Spleen (tissue), 7 donors: ENCODE measurements at regions not wholly inside any gene's neighbourhood (a gene's known extent, or its start where the extent isn't known, plus 50 kb on each side); places are given as distances from the start of the nearest gene placed in this dataset.

Experiments
- CTCF ChIP-seq, 11 experiments: fragments of 200-600 bp in 7 of 11; fragments of 450-650 bp in 4 of 11; sonication (generic) in 4 of 11; IDR thresholded peaks in 8 of 11; conservative IDR thresholded peaks in 3 of 11; 1 replicate in 7 of 11; 2 replicates in 4 of 11; pipeline versions ENCODE4 v1.4.0 to v1.8.0; 2016 to 2021; ENCODE audit warnings: antibody characterized with exemption in 11 of 11, inconsistent platforms in 4 of 11, mild to moderate bottlenecking in 1 of 11
- POLR2A ChIP-seq, 3 donors: fragments of 450-650 bp; IDR thresholded peaks; one replicate each; pipeline ENCODE4 v1.5.1; 2017; ENCODE audit warnings: antibody characterized with exemption in 3 of 3, mild to moderate bottlenecking in 1 of 3
- POLR2AphosphoS5 ChIP-seq, 3 donors: sonication (generic); formaldehyde crosslinking; IDR thresholded peaks; one replicate each; pipeline ENCODE4 v1.5.1; 2017; ENCODE audit warnings: antibody characterized with exemption in 3 of 3
- donor health status: DM: no; HTN: no; CAD: no; lungs with moderate emphysema.
- donor health status: DM: no; HTN: no; CAD: no.
- donor health status: DM: no; HTN: no; CAD: no.

GRCh38 chr7:68109299-68109698 lies 1112.7 kb downstream of the TYW1 start:
- TF ChIP-seq CTCF (IDR thresholded peaks at IDR 0.05 in 8 of 11, conservative IDR thresholded peaks at IDR 0.05 in 3 of 11): no peak
- no peak for TF ChIP-seq POLR2A (IDR thresholded peaks at IDR 0.05)
- no peak for TF ChIP-seq POLR2AphosphoS5 (IDR thresholded peaks at IDR 0.05)
